ENCODE measurements at regions not wholly inside any gene's neighbourhood (a gene's known extent, or its start where the extent isn't known, plus 50 kb on each side); places are given as distances from the start of the nearest gene placed in this dataset.

DNA sequence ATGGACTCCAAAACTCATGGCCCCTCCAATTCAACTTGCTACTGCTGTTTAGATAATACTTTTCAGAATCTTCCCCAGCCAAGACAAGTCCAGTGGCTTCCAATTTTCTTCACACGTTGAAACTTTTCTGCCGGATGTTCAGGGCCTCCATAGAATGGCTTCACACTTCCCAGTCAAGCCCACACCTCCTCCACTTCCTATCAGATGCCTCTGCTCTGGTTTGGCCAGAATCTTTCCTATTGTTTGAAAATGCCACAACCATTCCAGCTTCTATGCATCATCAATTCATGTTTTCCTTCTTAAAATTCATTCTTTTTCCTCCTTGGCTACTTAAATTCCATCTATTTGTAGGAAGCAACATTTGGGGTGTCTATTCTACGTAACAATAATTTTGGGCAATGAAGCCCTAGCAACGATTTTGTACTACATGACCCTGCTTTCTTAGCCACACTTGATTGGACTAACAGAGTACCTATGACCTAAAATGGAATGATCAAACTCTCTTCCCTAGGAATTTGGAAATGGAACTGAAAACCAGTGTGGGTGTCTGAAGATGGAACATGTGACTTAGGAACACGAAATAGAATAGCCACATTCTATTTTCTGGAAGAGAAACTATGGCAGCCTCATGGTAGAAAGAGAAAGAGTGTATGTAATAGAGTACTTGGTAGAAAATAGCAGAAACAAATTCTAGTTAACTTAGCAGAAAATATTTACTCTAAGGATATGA, 74.1 kb upstream of the CNIH3 start:
- Histone ChIP-seq H2AFZ (0 out of 2 replicates have a peak overlapping the region, but pooled peaks have one; percentile 25), H3K27me3 (replicated peaks; ENCODE audit: insufficient read depth) (no peaks in the 10 kb centered on the region), H3K27ac (peak overlapping the region; percentile 73), H3K4me1 (ENCODE audit: insufficient read depth) (peaks cover 60% of the 10 kb centered on the region), H3K9me2 (ENCODE audit: insufficient read depth) (no peaks in the 10 kb centered on the region), H3F3A (ENCODE audit: insufficient read depth) (peaks cover 53% of the 10 kb centered on the region), H3K4me2 (ENCODE audit: unreplicated experiment) (peak overlapping the region; percentile 53), H3K79me2 (ENCODE audit: insufficient read depth) (no peaks in the 10 kb centered on the region), H3K36me3 (ENCODE audit: low read depth) (no peaks in the 10 kb centered on the region), H3K9me3 (ENCODE audit: low read depth) (no peaks in the 10 kb centered on the region), H3K4me3 (no peak overlapping the region), H4K20me1 (ENCODE audit: insufficient read depth) (no peaks in the 10 kb centered on the region), H3K9ac (no peak overlapping the region)
- 79 to 87% methylated on average over 5 of the region's 5 CpGs for WGBS, 2 experiments (ENCODE audit: low coverage in 1 of 2, low lambda C conversion rate in 2 of 2, missing lambda C conversion rate in 2 of 2)
- DNase-seq = peak; percentile 40
- TF ChIP-seq EZH2 (IDR thresholded peaks at IDR 0.05; ENCODE audit: insufficient read depth, poor library complexity, severe bottlenecking) (no peak), EZH2phosphoT487 (IDR thresholded peaks at IDR 0.05; ENCODE audit: insufficient read depth, low read depth) (no peak)
- in situ Hi-C loops (cut with MboI) = no loop called here

DNA sequence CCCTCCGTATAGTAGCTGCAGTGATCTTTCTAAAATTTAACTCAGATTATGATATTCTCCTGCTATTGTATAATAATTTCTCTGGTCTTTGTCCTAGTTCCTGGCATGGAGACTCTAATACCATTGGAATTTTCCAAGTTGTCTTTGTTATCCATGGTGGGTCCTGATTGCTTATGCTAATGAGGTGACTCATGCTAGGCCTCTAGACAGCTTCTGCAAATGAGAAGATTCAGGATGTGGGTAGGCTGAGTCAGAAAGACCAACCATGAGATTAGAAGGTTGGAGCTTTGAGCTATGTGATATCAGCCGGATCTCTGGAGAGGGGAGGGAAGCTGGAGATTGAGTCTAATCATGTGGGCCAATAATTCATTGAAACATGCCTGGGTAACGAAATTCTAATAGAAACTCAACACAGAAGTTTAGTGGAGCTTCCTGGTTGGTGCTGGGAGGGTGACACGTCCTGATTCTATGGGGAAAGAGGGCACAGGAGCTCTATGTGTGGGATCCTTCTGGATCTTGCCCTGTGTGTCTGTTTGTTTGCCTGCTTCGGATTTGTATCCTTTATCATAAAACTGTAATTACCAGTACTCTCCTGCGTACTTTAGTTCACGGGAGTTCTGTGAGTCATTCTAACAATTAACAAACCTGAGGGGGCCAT, 73.2 kb upstream of the CNIH3 start:
- no peaks in the 10 kb centered on the region for H3K36me3 ChIP-seq (ENCODE audit: low read depth)
- no peaks in the 10 kb centered on the region for H3K27me3 ChIP-seq (replicated peaks; ENCODE audit: insufficient read depth)
- peaks cover 53% of the 10 kb centered on the region for H3F3A ChIP-seq (ENCODE audit: insufficient read depth)
- H2AFZ ChIP-seq = peak overlapping the region; percentile 25
- peak; percentile 97 for DNase-seq
- H3K9ac ChIP-seq = peak overlapping the region; percentile 32
- TF ChIP-seq EZH2 (IDR thresholded peaks at IDR 0.05; ENCODE audit: insufficient read depth, poor library complexity, severe bottlenecking) (no peak), EZH2phosphoT487 (IDR thresholded peaks at IDR 0.05; ENCODE audit: insufficient read depth, low read depth) (no peak)
- no peaks in the 10 kb centered on the region for H3K9me2 ChIP-seq (ENCODE audit: insufficient read depth)
- peak overlapping the region; percentile 53 for H3K4me2 ChIP-seq (ENCODE audit: unreplicated experiment)
- in situ Hi-C loops (cut with MboI) = no loop called here
- H3K4me3 ChIP-seq = peak overlapping the region; percentile 43
- H4K20me1 ChIP-seq (ENCODE audit: insufficient read depth) = no peaks in the 10 kb centered on the region
- no peaks in the 10 kb centered on the region for H3K9me3 ChIP-seq (ENCODE audit: low read depth)
- WGBS, 2 experiments (ENCODE audit: low coverage in 1 of 2, low lambda C conversion rate in 2 of 2, missing lambda C conversion rate in 2 of 2) = 2 to 4% methylated on average over 7 of the region's 7 CpGs
- H3K27ac ChIP-seq = peak overlapping the region; percentile 73
- H3K4me1 ChIP-seq (ENCODE audit: insufficient read depth) = peaks cover 60% of the 10 kb centered on the region
- no peaks in the 10 kb centered on the region for H3K79me2 ChIP-seq (ENCODE audit: insufficient read depth)

DNA sequence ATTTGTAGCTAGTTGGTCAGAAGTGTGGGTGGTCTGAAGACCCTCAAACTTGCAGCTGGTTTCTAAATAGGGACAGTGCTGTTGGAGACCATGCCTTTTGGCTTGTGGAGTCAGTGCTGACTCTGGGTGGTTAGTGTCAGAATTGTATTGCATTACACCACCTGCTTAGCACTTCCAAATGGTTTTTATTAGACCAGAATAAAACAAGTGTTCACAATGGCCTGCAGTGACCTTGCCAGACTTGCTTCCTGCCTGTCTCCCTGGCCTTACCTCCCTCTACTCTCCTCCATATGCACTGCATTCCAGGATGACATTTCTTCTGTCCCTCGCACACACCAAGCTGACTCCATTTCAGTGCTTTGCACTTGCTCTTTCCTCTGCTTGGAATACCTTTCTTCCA, 72.7 kb upstream of the CNIH3 start:
- Histone ChIP-seq H3K9me3 (ENCODE audit: low read depth) (no peaks in the 10 kb centered on the region), H4K20me1 (ENCODE audit: insufficient read depth) (no peaks in the 10 kb centered on the region), H3K4me3 (peak overlapping the region; percentile 43; the same call in 1 of the 2 replicates), H2AFZ (peak overlapping the region; percentile 25; the same call in 1 of the 2 replicates), H3K4me2 (ENCODE audit: unreplicated experiment) (peak overlapping the region; percentile 53), H3F3A (ENCODE audit: insufficient read depth) (peaks cover 53% of the 10 kb centered on the region), H3K27me3 (replicated peaks; ENCODE audit: insufficient read depth) (no peaks in the 10 kb centered on the region), H3K9me2 (ENCODE audit: insufficient read depth) (no peaks in the 10 kb centered on the region), H3K9ac (peak overlapping the region; percentile 32), H3K79me2 (ENCODE audit: insufficient read depth) (no peaks in the 10 kb centered on the region), H3K4me1 (ENCODE audit: insufficient read depth) (peaks cover 60% of the 10 kb centered on the region), H3K27ac (peak overlapping the region; percentile 73), H3K36me3 (ENCODE audit: low read depth) (no peaks in the 10 kb centered on the region)
- TF ChIP-seq EZH2 (IDR thresholded peaks at IDR 0.05; ENCODE audit: insufficient read depth, poor library complexity, severe bottlenecking) = no peak
- DNase-seq = peak; percentile 41
- 52 to 55% methylated on average over 1 of the region's 1 CpG for WGBS, 2 experiments (ENCODE audit: low coverage in 1 of 2, low lambda C conversion rate in 2 of 2, missing lambda C conversion rate in 2 of 2)
- in situ Hi-C loops (cut with MboI) = no loop called here

DNA sequence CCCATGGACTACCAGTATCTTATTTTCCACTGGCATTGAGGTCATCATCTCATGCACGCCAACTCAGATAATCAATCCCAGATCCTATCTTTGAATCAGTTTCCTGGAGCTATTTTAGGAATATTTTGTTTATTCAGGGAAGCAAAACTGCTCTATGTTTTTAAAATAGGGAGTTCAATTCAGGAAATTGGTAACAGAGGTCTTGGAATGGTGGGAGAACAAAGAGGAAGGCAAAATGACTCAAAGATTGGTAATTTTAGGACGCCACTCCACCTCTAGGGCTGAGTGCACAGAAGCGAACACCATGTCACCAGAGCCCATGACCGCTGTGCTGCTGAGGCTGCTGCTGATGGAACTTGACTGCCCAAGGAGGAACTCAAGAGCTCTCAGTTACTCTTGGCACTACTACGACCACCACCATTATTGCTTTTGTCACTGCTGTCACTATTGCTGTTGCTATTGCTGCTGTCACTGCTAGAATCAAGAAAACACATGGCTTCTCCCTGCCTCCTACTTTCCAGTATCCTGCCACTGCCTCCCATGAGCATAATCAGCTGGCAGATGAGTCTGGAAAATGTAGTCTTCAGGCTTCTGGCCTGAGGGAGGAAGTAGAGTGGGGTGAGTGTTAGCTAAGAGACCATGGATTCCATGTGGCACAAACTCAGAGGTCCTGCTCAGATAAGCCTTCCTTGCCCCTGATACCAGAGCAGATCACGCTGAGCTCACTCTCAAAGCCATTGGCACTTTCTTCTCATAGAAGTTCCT, 71.6 kb upstream of the CNIH3 start:
- no peak overlapping the region for H3K9ac ChIP-seq
- H3K4me3 ChIP-seq = no peak overlapping the region; the same call in 1 of the 2 replicates
- 20 to 22% methylated on average over 6 of the region's 6 CpGs for WGBS, 2 experiments (ENCODE audit: low coverage in 1 of 2, low lambda C conversion rate in 2 of 2, missing lambda C conversion rate in 2 of 2)
- peak; percentile 63 for DNase-seq
- H3K9me3 ChIP-seq (ENCODE audit: low read depth) = no peaks in the 10 kb centered on the region
- peaks cover 51% of the 10 kb centered on the region for H3F3A ChIP-seq (ENCODE audit: insufficient read depth)
- no peaks in the 10 kb centered on the region for H3K27me3 ChIP-seq (replicated peaks; ENCODE audit: insufficient read depth)
- TF ChIP-seq EZH2 (IDR thresholded peaks at IDR 0.05; ENCODE audit: insufficient read depth, poor library complexity, severe bottlenecking) (no peak), EZH2phosphoT487 (IDR thresholded peaks at IDR 0.05; ENCODE audit: insufficient read depth, low read depth) (no peak)
- no peaks in the 10 kb centered on the region for H3K79me2 ChIP-seq (ENCODE audit: insufficient read depth)
- H3K9me2 ChIP-seq (ENCODE audit: insufficient read depth) = no peaks in the 10 kb centered on the region
- peak overlapping the region; percentile 1; the same call in 1 of the 2 replicates for H2AFZ ChIP-seq
- H3K4me2 ChIP-seq (ENCODE audit: unreplicated experiment) = peak overlapping the region; percentile 53
- in situ Hi-C loops (cut with MboI) = no loop called here
- no peaks in the 10 kb centered on the region for H3K36me3 ChIP-seq (ENCODE audit: low read depth)
- no peaks in the 10 kb centered on the region for H4K20me1 ChIP-seq (ENCODE audit: insufficient read depth)
- H3K4me1 ChIP-seq (ENCODE audit: insufficient read depth) = peaks cover 58% of the 10 kb centered on the region
- H3K27ac ChIP-seq = peak overlapping the region; percentile 73

Data from GM23248 (cell line).